ENCODE measurements at regions not wholly inside any gene's neighbourhood (a gene's known extent, or its start where the extent isn't known, plus 50 kb on each side); places are given as distances from the start of the nearest gene placed in this dataset.

DNA sequence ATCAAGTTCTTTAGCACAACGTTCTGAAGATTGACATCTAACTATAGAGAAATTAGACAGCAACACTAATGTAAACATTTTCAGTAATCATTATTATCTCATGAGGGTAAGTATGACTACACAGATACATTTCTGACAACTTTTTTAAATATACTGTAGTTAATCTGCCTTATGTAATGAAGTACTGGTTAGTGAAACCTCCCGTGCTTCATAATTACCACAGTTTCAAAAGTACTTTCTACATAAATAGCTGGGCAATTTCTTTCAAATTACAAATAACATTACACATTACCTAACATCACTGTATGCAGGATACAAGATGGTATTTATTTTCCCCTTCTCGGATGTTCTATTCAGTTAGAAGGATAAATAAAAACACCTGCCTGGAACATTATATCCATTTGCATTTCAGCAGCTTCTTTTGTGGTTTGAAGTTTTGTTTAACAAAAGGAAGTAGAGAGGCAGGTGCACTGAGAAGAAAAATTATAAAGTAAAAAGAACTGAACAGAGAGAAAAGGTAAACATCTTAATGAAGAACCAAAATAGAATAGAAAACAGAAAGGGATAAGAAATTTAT is 1241.5 kb upstream of the GBE1 start:
- DNase-seq (ENCODE audit: low read depth): no peak
- H3K4me3 ChIP-seq (ENCODE audit: low read depth, low read length): no peak overlapping the region
- TF ChIP-seq, protein P1, sequence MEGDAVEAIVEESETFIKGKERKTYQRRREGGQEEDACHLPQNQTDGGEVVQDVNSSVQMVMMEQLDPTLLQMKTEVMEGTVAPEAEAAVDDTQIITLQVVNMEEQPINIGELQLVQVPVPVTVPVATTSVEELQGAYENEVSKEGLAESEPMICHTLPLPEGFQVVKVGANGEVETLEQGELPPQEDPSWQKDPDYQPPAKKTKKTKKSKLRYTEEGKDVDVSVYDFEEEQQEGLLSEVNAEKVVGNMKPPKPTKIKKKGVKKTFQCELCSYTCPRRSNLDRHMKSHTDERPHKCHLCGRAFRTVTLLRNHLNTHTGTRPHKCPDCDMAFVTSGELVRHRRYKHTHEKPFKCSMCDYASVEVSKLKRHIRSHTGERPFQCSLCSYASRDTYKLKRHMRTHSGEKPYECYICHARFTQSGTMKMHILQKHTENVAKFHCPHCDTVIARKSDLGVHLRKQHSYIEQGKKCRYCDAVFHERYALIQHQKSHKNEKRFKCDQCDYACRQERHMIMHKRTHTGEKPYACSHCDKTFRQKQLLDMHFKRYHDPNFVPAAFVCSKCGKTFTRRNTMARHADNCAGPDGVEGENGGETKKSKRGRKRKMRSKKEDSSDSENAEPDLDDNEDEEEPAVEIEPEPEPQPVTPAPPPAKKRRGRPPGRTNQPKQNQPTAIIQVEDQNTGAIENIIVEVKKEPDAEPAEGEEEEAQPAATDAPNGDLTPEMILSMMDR (IDR thresholded peaks at IDR 0.05; ENCODE audit: control insufficient read depth, extremely low read depth, insufficient read depth): no peak

DNA sequence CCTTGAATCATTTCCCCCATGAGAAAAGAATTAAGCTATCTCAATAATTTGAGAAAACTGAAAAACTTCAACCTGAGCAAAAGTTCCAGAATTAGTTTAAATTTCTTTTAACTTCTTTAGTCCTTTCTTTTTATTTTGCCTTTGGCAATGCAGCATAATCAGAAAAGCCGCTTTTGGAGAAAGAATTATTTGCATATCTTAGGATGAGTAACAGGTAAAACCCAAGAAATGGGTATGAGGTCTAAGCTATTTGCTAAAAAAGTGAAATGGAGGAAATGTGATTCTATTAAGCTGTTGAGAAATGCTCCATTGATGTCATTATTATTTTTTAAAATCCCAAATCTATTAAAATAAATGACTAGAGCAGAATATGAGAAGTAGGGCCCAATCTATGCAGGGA is 1238.3 kb upstream of the GBE1 start:
- H3K4me3 ChIP-seq (ENCODE audit: low read depth, low read length): no peak overlapping the region
- no peak for DNase-seq (ENCODE audit: low read depth)
- TF ChIP-seq, protein P1 (IDR thresholded peaks at IDR 0.05; ENCODE audit: control insufficient read depth, extremely low read depth, insufficient read depth): no peak

DNA sequence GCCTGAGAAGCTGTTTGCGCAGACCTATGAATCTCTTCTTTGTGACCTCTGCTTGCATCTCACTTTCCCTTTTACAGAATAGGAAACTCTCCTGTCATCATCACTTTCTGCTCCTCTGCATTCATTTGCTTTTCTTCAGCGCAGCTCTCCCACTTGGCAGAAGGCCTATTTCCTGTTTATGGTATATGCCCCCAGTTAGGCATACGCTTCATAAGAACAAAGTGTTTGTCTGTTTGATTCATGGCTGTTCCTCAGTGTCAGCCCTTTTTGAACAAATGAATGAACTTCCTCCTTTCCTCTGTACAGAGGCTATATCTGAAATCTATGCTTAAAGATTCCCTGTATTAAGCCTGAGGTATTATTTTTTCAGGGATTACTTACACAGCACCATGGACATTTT is 1216.9 kb upstream of the GBE1 start:
- DNase-seq (ENCODE audit: low read depth): no peak
- no peak overlapping the region for H3K4me3 ChIP-seq (ENCODE audit: low read depth, low read length)
- TF ChIP-seq, protein P1 (IDR thresholded peaks at IDR 0.05; ENCODE audit: control insufficient read depth, extremely low read depth, insufficient read depth): no peak

DNA sequence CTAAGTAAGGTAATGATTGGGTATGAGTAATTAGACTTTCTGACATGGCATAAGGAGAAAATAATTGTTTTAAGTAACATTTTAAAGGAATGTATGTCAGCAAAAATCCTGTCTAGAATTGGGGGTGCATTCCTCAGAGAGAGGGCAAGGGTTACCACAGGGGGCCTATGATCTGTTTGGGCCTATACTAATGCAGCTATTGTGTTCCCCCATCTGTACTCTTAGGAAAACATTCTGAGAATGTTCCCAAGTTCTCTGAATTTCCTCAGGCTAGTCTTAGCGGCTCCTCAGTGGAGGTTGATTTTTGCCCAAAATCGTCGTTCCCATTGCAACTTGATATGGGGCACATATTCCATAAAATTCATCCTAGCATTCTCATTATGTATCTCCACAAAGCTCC is 1216.4 kb upstream of the GBE1 start:
- no peak for DNase-seq (ENCODE audit: low read depth)
- TF ChIP-seq, protein P1 (IDR thresholded peaks at IDR 0.05; ENCODE audit: control insufficient read depth, extremely low read depth, insufficient read depth): no peak
- H3K4me3 ChIP-seq (ENCODE audit: low read depth, low read length): no peak overlapping the region

DNA sequence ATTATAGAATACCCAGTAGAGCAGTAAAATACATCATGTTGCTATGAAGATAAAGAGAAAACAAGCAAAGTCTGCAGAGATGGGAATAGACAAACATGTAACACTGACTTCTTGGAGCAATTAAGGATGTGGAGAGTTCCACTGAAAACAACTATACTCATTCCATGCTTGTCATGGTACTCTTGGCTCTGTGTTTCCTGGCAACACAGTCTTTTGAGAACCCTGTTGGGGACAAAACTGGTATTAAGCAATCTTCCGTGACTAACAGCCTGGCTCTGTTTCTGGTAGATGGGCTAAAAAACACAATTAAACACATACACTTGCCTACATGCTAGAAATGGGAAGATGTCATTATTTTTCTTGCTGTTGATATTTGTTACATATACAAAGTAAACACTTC is 1212.3 kb upstream of the GBE1 start:
- TF ChIP-seq, protein P1 (IDR thresholded peaks at IDR 0.05; ENCODE audit: control insufficient read depth, extremely low read depth, insufficient read depth): no peak
- DNase-seq (ENCODE audit: low read depth): no peak
- H3K4me3 ChIP-seq (ENCODE audit: low read depth, low read length): no peak overlapping the region

DNA sequence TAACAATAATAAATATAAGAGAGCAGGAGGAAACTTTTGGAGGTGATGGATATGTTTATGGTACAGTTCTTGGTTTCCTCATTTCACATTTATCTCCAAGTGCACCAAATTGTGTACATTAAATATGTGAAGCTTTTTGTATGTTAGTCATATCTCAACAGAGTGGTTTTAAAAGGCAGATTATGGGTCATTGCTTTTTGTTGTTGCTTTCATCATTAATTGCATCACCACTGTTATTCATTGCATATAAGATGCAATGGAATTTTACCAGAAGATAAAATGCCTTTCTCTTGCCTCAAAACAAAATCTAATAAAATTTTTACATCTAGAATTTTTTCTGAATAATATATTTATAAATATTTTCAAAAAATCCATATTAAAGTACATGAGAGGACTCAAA is 1198.9 kb upstream of the GBE1 start:
- DNase-seq (ENCODE audit: low read depth): no peak
- TF ChIP-seq, protein P1 (IDR thresholded peaks at IDR 0.05; ENCODE audit: control insufficient read depth, extremely low read depth, insufficient read depth): no peak
- no peak overlapping the region for H3K4me3 ChIP-seq (ENCODE audit: low read depth, low read length)

DNA sequence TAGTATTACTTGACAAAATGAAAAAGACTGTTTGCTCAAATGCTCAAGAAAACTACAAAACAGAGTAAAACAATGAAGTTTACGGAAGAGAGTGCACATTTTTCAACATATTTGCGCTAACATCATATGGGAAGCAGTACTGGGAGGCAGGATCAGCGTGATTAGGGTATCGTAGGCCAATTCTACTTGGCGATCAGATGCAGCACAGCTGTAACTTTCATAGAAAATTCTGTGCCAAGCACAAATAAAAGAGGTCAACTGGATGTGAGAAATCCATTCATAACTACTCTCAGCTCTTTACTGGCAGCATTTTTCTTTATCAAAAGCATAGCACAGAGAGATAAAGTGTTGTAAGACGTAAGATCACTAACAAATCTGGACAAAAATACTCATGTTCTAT is 1196.3 kb upstream of the GBE1 start:
- TF ChIP-seq, protein P1 (IDR thresholded peaks at IDR 0.05; ENCODE audit: control insufficient read depth, extremely low read depth, insufficient read depth): no peak
- no peak overlapping the region for H3K4me3 ChIP-seq (ENCODE audit: low read depth, low read length)

More for the DNA sequence above, 1196.3 kb upstream of the GBE1 start:
- no peak for DNase-seq (ENCODE audit: low read depth)
